ENCODE measurements at regions not wholly inside any gene's neighbourhood (a gene's known extent, or its start where the extent isn't known, plus 50 kb on each side); places are given as distances from the start of the nearest gene placed in this dataset.
"Not testable (repeated sequence)": the region's sequence is repeated elsewhere in the genome, so short reads cannot be mapped to it uniquely, and the experiment has no call there.

DNA sequence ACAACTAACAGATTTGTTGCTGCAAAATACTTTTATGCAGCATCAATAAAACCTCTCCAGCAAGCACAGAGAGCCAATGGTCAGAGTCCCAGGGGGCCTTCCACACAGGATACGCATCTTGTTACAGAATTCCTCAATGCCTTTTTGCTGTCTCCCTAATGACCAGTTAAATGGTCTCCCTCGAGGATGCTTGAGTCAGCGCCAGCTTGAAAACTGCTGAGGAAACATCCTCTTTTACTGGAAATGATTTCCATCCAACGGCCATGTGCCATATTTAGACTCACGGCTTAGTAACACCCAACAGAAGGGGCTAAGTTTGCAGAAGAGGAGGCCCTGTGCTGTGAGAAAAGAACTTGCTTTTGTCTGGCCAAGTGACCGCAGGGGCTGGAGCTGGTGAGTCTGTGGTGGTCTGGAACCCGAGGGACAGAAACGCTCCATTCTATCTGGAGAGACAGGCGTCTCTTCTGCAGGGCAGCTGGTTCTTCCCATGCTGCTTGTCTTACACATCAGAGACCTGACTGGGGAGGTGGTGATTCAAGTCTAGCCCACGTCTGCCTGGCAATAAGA lies 496.4 kb downstream of the SETD4 start:
- Histone ChIP-seq H3K4me1 (ENCODE audit: control insufficient read depth, insufficient read depth, low read length) (no peaks in the 10 kb centered on the region), H3K4me3 (ENCODE audit: low read length) (no peak overlapping the region), H3K9me3 (ENCODE audit: control insufficient read depth, low read length) (no peaks in the 10 kb centered on the region), H3K27me3 (ENCODE audit: control insufficient read depth, insufficient read depth) (no peaks in the 10 kb centered on the region), H3K27ac (ENCODE audit: low read length) (no peak overlapping the region)
- DNase-seq (peak; percentile 66 to 78 (median 72)), ATAC-seq (peak; percentile 75 to 84)
- WGBS, result 35% methylated on average over 10 of the region's 10 CpGs
- intact Hi-C loops (cut with DNase I), result no loop called here

GRCh38 chr21:35562876-35563275 lies 497.4 kb downstream of the SETD4 start:
- Histone ChIP-seq H3K27me3 (ENCODE audit: control insufficient read depth, insufficient read depth) (no peaks in the 10 kb centered on the region), H3K4me3 (ENCODE audit: low read length) (no peak overlapping the region), H3K9me3 (ENCODE audit: control insufficient read depth, low read length) (no peaks in the 10 kb centered on the region), H3K4me1 (ENCODE audit: control insufficient read depth, insufficient read depth, low read length) (no peaks in the 10 kb centered on the region), H3K27ac (ENCODE audit: low read length) (no peak overlapping the region)
- ATAC-seq, result no peak
- DNase-seq, result no peak
- intact Hi-C loops (cut with DNase I), result no loop called here
- WGBS, result 87% methylated on average over 5 of the region's 5 CpGs

GRCh38 chr21:35561116-35561515 lies 499.2 kb downstream of the SETD4 start:
- Histone ChIP-seq H3K4me3 (ENCODE audit: low read length) (no peak overlapping the region), H3K27ac (ENCODE audit: low read length) (no peak overlapping the region), H3K27me3 (ENCODE audit: control insufficient read depth, insufficient read depth) (no peaks in the 10 kb centered on the region), H3K4me1 (ENCODE audit: control insufficient read depth, insufficient read depth, low read length) (no peaks in the 10 kb centered on the region), H3K9me3 (ENCODE audit: control insufficient read depth, low read length) (no peaks in the 10 kb centered on the region)
- intact Hi-C loops (cut with DNase I), result no loop called here
- ATAC-seq, result no peak
- WGBS, result 86% methylated on average over 4 of the region's 4 CpGs
- no peak for DNase-seq

GRCh38 chr21:35559829-35560225 lies 500.5 kb downstream of the SETD4 start:
- DNase-seq (no peak), ATAC-seq (no peak)
- Histone ChIP-seq H3K4me3 (ENCODE audit: low read length) (no peak overlapping the region), H3K27me3 (ENCODE audit: control insufficient read depth, insufficient read depth) (no peaks in the 10 kb centered on the region), H3K27ac (ENCODE audit: low read length) (no peak overlapping the region), H3K9me3 (ENCODE audit: control insufficient read depth, low read length) (no peaks in the 10 kb centered on the region), H3K4me1 (ENCODE audit: control insufficient read depth, insufficient read depth, low read length) (no peaks in the 10 kb centered on the region)
- WGBS, result 64% methylated on average over 2 of the region's 2 CpGs
- intact Hi-C loops (cut with DNase I), result no loop called here

DNA sequence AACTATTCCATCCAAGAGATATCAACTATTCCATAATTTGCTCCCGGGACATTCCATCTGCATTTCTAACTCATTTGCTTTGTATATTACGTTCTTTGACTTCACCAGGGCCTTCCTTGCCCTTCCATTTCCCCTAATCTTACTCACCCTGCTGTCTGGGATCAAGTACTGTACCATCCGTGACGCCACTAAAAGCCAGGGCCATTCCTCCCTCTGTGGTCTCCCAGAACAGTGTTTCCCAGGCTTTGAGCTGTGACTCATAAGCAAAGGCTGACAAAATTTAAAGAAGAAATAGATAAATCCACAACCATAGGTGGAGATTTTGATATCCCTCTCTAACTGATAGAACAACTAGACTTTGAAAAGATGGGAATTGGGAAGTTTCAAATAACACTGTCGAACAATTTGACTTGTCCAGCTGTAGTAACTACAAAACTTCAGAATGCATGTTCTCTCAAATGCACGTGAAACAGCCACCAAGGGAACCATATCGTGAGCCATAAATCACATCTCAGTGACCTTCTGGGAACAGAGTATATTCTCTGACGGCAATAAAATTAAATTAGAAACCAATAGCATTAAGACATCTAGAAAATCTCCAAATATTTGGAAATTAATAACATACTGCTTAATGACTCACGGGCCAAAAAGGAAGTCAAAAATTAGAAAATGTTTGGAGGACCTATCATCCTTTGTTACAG lies 501.0 kb downstream of the SETD4 start:
- no peaks in the 10 kb centered on the region for H3K9me3 ChIP-seq (ENCODE audit: control insufficient read depth, low read length)
- no peak overlapping the region for H3K27ac ChIP-seq (ENCODE audit: low read length)
- intact Hi-C loops (cut with DNase I), result no loop called here
- 78% methylated on average over 9 of the region's 9 CpGs for WGBS
- H3K4me3 ChIP-seq (ENCODE audit: low read length), result no peak overlapping the region
- ATAC-seq (no peak), DNase-seq (no peak)
- no peaks in the 10 kb centered on the region for H3K4me1 ChIP-seq (ENCODE audit: control insufficient read depth, insufficient read depth, low read length)
- no peaks in the 10 kb centered on the region for H3K27me3 ChIP-seq (ENCODE audit: control insufficient read depth, insufficient read depth)

- no peaks in the 10 kb centered on the region for H3K9me3 ChIP-seq (ENCODE audit: control insufficient read depth, low read length)
- H3K27me3 ChIP-seq (ENCODE audit: control insufficient read depth, insufficient read depth), result no peaks in the 10 kb centered on the region
- DNase-seq (no peak), ATAC-seq (no peak)
- H3K27ac ChIP-seq (ENCODE audit: low read length), result no peak overlapping the region
- intact Hi-C loops (cut with DNase I), result no loop called here
- WGBS, result 37% methylated on average over 2 of the region's 2 CpGs
- no peak overlapping the region for H3K4me3 ChIP-seq (ENCODE audit: low read length)
- no peaks in the 10 kb centered on the region for H3K4me1 ChIP-seq (ENCODE audit: control insufficient read depth, insufficient read depth, low read length)
Observed at GRCh38 chr21:35556536-35556935, 503.8 kb downstream of the SETD4 start.

GRCh38 chr21:35552483-35552882 lies 503.4 kb upstream of the RUNX1 start:
- H3K27ac ChIP-seq (ENCODE audit: low read length); DNase-seq; H3K4me1 ChIP-seq (ENCODE audit: control insufficient read depth, insufficient read depth, low read length); ATAC-seq; intact Hi-C loops (cut with DNase I); H3K9me3 ChIP-seq (ENCODE audit: control insufficient read depth, low read length); H3K4me3 ChIP-seq (ENCODE audit: low read length); H3K27me3 ChIP-seq (ENCODE audit: control insufficient read depth, insufficient read depth): not testable (repeated sequence)
- WGBS, result 91% methylated on average over 3 of the region's 3 CpGs

GRCh38 chr21:35548904-35549615 lies 500.0 kb upstream of the RUNX1 start:
- no peaks in the 10 kb centered on the region for H3K4me1 ChIP-seq (ENCODE audit: control insufficient read depth, insufficient read depth, low read length)
- ATAC-seq, result no peak
- intact Hi-C loops (cut with DNase I), result no loop called here
- DNase-seq, result no peak
- no peaks in the 10 kb centered on the region for H3K9me3 ChIP-seq (ENCODE audit: control insufficient read depth, low read length)
- 80% methylated on average over 5 of the region's 5 CpGs for WGBS
- no peak overlapping the region for H3K4me3 ChIP-seq (ENCODE audit: low read length)
- no peak overlapping the region for H3K27ac ChIP-seq (ENCODE audit: low read length)
- no peaks in the 10 kb centered on the region for H3K27me3 ChIP-seq (ENCODE audit: control insufficient read depth, insufficient read depth)

- DNase-seq (no peak), ATAC-seq (no peak)
- H3K4me3 ChIP-seq (ENCODE audit: low read length), result no peak overlapping the region
- no peaks in the 10 kb centered on the region for H3K9me3 ChIP-seq (ENCODE audit: control insufficient read depth, low read length)
- no peak overlapping the region for H3K27ac ChIP-seq (ENCODE audit: low read length)
- intact Hi-C loops (cut with DNase I), result no loop called here
- no peaks in the 10 kb centered on the region for H3K27me3 ChIP-seq (ENCODE audit: control insufficient read depth, insufficient read depth)
- no peaks in the 10 kb centered on the region for H3K4me1 ChIP-seq (ENCODE audit: control insufficient read depth, insufficient read depth, low read length)
- 76% methylated on average over 7 of the region's 7 CpGs for WGBS
Observed at GRCh38 chr21:35547946-35548774, 499.1 kb upstream of the RUNX1 start.

DNA sequence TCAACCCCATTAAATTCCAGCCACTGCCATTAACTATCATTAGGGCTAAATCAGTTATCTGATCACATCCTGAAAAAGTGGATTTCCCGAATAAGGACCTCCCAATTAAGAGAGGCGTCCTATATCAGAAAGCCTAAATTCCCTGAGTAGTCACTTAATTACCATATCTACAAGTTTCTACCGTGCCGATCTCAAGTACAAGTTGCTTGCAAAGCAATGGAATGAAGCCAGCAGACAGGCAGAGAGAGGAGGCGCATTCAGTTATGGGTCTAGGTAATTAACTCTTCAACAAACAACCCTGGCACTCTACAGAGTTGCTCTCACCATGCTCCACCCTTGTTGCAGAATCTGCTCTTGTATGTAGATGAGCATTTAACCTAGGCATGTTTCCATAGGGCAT lies 494.6 kb upstream of the RUNX1 start:
- no peak overlapping the region for H3K4me3 ChIP-seq (ENCODE audit: low read length)
- no peak overlapping the region for H3K27ac ChIP-seq (ENCODE audit: low read length)
- DNase-seq, result no peak
- peaks cover 2% of the 10 kb centered on the region for H3K27me3 ChIP-seq (ENCODE audit: control insufficient read depth, insufficient read depth)
- H3K9me3 ChIP-seq (ENCODE audit: control insufficient read depth, low read length), result no peaks in the 10 kb centered on the region
- no peak for ATAC-seq
- WGBS, result 53% methylated on average over 5 of the region's 5 CpGs
- no peaks in the 10 kb centered on the region for H3K4me1 ChIP-seq (ENCODE audit: control insufficient read depth, insufficient read depth, low read length)
- intact Hi-C loops (cut with DNase I), result no loop called here
